Renal pelvis (tissue), 1 donor: ENCODE measurements at regions not wholly inside any gene's neighbourhood (a gene's known extent, or its start where the extent isn't known, plus 50 kb on each side); places are given as distances from the start of the nearest gene placed in this dataset.
A peak's percentile ranks its signal among the peaks of the same experiment; 100 is the strongest.
"Not testable (repeated sequence)": the region's sequence is repeated elsewhere in the genome, so short reads cannot be mapped to it uniquely, and the experiment has no call there.

Experiments used
- DNase-seq: peaks from one replicate; pipeline ENCODE4 v3.0.0-alpha.2; 2013

GRCh38 chr13:53405616-53406015 is 377.0 kb downstream of the OLFM4 start:
- no peak for DNase-seq

- no peak for DNase-seq
Observed at GRCh38 chr13:53408306-53408705, 379.7 kb downstream of the OLFM4 start.

GRCh38 chr13:53408847-53409568 is 380.4 kb downstream of the OLFM4 start:
- no peak for DNase-seq

- no peak for DNase-seq
Observed at GRCh38 chr13:53411463-53411862, 382.9 kb downstream of the OLFM4 start.

- no peak for DNase-seq
Observed at GRCh38 chr13:53415135-53415534, 386.5 kb downstream of the OLFM4 start.

GRCh38 chr13:53417601-53418000 is 389.0 kb downstream of the OLFM4 start:
- DNase-seq: no peak

- no peak for DNase-seq
Observed at GRCh38 chr13:53422415-53422814, 393.8 kb downstream of the OLFM4 start.

GRCh38 chr13:53436396-53436795 is 407.8 kb downstream of the OLFM4 start:
- DNase-seq: no peak

GRCh38 chr13:53439439-53440225 is 411.0 kb downstream of the OLFM4 start:
- no peak for DNase-seq

- DNase-seq: no peak
Observed at GRCh38 chr13:53442979-53443378, 414.4 kb downstream of the OLFM4 start.

GRCh38 chr13:53445686-53446085 is 417.1 kb downstream of the OLFM4 start:
- DNase-seq: no peak

- DNase-seq: no peak
Observed at GRCh38 chr13:53447456-53447855, 418.8 kb downstream of the OLFM4 start.

- peak; percentile 38 for DNase-seq
Observed at GRCh38 chr13:53447863-53448262, 419.2 kb downstream of the OLFM4 start.

GRCh38 chr13:53452263-53452808 is 423.7 kb downstream of the OLFM4 start:
- not testable (repeated sequence) for DNase-seq

GRCh38 chr13:53460796-53461195 is 432.2 kb downstream of the OLFM4 start:
- no peak for DNase-seq

- DNase-seq: no peak
Observed at GRCh38 chr13:53463106-53463505, 434.5 kb downstream of the OLFM4 start.

- DNase-seq: no peak
Observed at GRCh38 chr13:53466576-53466975, 438.0 kb downstream of the OLFM4 start.

GRCh38 chr13:53473397-53473796 is 444.8 kb downstream of the OLFM4 start:
- no peak for DNase-seq

- no peak for DNase-seq
Observed at GRCh38 chr13:53474878-53475277, 446.3 kb downstream of the OLFM4 start.

- no peak for DNase-seq
Observed at GRCh38 chr13:53490752-53491151, 462.1 kb downstream of the OLFM4 start.

- no peak for DNase-seq
Observed at GRCh38 chr13:53494406-53494805, 465.8 kb downstream of the OLFM4 start.

- DNase-seq: no peak
Observed at GRCh38 chr13:53499576-53500133, 471.0 kb downstream of the OLFM4 start.

- DNase-seq: no peak
Observed at GRCh38 chr13:53501387-53501786, 472.8 kb downstream of the OLFM4 start.
